ENCODE measurements at regions not wholly inside any gene's neighbourhood (a gene's known extent, or its start where the extent isn't known, plus 50 kb on each side); places are given as distances from the start of the nearest gene placed in this dataset.

GRCh38 chr11:120019191-120019590 lies 118.7 kb downstream of the TRIM29 start:
- no peak overlapping the region for H3K4me2 ChIP-seq (ENCODE audit: low read depth, low read length, poor library complexity, severe bottlenecking)
- no peaks in the 10 kb centered on the region for H4K20me1 ChIP-seq (ENCODE audit: insufficient read depth, low read length, poor library complexity, severe bottlenecking)
- H3K79me2 ChIP-seq (ENCODE audit: insufficient read depth, low read length) = no peaks in the 10 kb centered on the region
- H3F3A ChIP-seq (ENCODE audit: low read depth) = no peaks in the 10 kb centered on the region
- H3K4me3 ChIP-seq (ENCODE audit: low read length, poor library complexity, severe bottlenecking) = no peak overlapping the region
- TF ChIP-seq EZH2phosphoT487 (IDR thresholded peaks at IDR 0.05; ENCODE audit: borderline replicate concordance) (no peak), CTCF (conservative IDR thresholded peaks at IDR 0.05; ENCODE audit: low read length) (no peak)
- no peak overlapping the region for H2AFZ ChIP-seq (ENCODE audit: low read length)
- no peaks in the 10 kb centered on the region for H3K9me2 ChIP-seq (replicated peaks; ENCODE audit: low read depth, low read length)
- no peak overlapping the region for H3K9ac ChIP-seq (ENCODE audit: low read depth, low read length, poor library complexity, severe bottlenecking)
- peaks cover 54% of the 10 kb centered on the region for H3K4me1 ChIP-seq (ENCODE audit: insufficient read depth, low read length, poor library complexity, severe bottlenecking)
- no peaks in the 10 kb centered on the region for H3K36me3 ChIP-seq (ENCODE audit: insufficient read depth, low read length)
- no peaks in the 10 kb centered on the region for H3K27me3 ChIP-seq (ENCODE audit: insufficient read depth, low read length, poor library complexity, severe bottlenecking)
- no peaks in the 10 kb centered on the region for H3K9me3 ChIP-seq (ENCODE audit: insufficient read depth, low read depth, low read length)

- Histone ChIP-seq H3K9me3 (ENCODE audit: insufficient read depth, low read depth, low read length) (no peaks in the 10 kb centered on the region), H3K4me2 (ENCODE audit: low read depth, low read length, poor library complexity, severe bottlenecking) (peak overlapping the region; percentile 74), H3K9me2 (replicated peaks; ENCODE audit: low read depth, low read length) (no peaks in the 10 kb centered on the region), H3K79me2 (ENCODE audit: insufficient read depth, low read length) (no peaks in the 10 kb centered on the region), H3K4me3 (ENCODE audit: low read length, poor library complexity, severe bottlenecking) (peak overlapping the region; percentile 57), H3F3A (ENCODE audit: low read depth) (no peaks in the 10 kb centered on the region), H3K9ac (ENCODE audit: low read depth, low read length, poor library complexity, severe bottlenecking) (peak overlapping the region; percentile 43), H3K4me1 (ENCODE audit: insufficient read depth, low read length, poor library complexity, severe bottlenecking) (peaks cover 55% of the 10 kb centered on the region), H4K20me1 (ENCODE audit: insufficient read depth, low read length, poor library complexity, severe bottlenecking) (no peaks in the 10 kb centered on the region), H3K27me3 (ENCODE audit: insufficient read depth, low read length, poor library complexity, severe bottlenecking) (no peaks in the 10 kb centered on the region), H3K36me3 (ENCODE audit: insufficient read depth, low read length) (no peaks in the 10 kb centered on the region), H2AFZ (ENCODE audit: low read length) (peak overlapping the region; percentile 58; the same call in 1 of the 2 replicates)
- TF ChIP-seq EZH2phosphoT487 (IDR thresholded peaks at IDR 0.05; ENCODE audit: borderline replicate concordance) (no peak), CTCF (conservative IDR thresholded peaks at IDR 0.05; ENCODE audit: low read length) (no peak)
Observed at GRCh38 chr11:120017582-120018150, 120.2 kb downstream of the TRIM29 start.

GRCh38 chr11:120013325-120014250 lies 124.3 kb downstream of the TRIM29 start:
- Histone ChIP-seq H2AFZ (ENCODE audit: low read length) (peak overlapping the region; percentile 50), H3K9ac (ENCODE audit: low read depth, low read length, poor library complexity, severe bottlenecking) (peak overlapping the region; percentile 56), H4K20me1 (ENCODE audit: insufficient read depth, low read length, poor library complexity, severe bottlenecking) (no peaks in the 10 kb centered on the region), H3K4me3 (ENCODE audit: low read length, poor library complexity, severe bottlenecking) (peak overlapping the region; percentile 40), H3K79me2 (ENCODE audit: insufficient read depth, low read length) (no peaks in the 10 kb centered on the region), H3K4me1 (ENCODE audit: insufficient read depth, low read length, poor library complexity, severe bottlenecking) (peaks cover 47% of the 10 kb centered on the region), H3K9me3 (ENCODE audit: insufficient read depth, low read depth, low read length) (no peaks in the 10 kb centered on the region), H3F3A (ENCODE audit: low read depth) (no peaks in the 10 kb centered on the region), H3K27me3 (ENCODE audit: insufficient read depth, low read length, poor library complexity, severe bottlenecking) (no peaks in the 10 kb centered on the region), H3K4me2 (ENCODE audit: low read depth, low read length, poor library complexity, severe bottlenecking) (peak overlapping the region; percentile 62), H3K9me2 (replicated peaks; ENCODE audit: low read depth, low read length) (no peaks in the 10 kb centered on the region), H3K36me3 (ENCODE audit: insufficient read depth, low read length) (no peaks in the 10 kb centered on the region)
- TF ChIP-seq CTCF (conservative IDR thresholded peaks at IDR 0.05; ENCODE audit: low read length) (peak; percentile 87), EZH2phosphoT487 (IDR thresholded peaks at IDR 0.05; ENCODE audit: borderline replicate concordance) (no peak)

All from Loucy (cell line).